Liver (tissue), 3 donors: ENCODE measurements at regions not wholly inside any gene's neighbourhood (a gene's known extent, or its start where the extent isn't known, plus 50 kb on each side); places are given as distances from the start of the nearest gene placed in this dataset.

ENCODE experiments used
- CTCF ChIP-seq: fragments of 150-350 bp; IDR thresholded peaks from 2 replicates; pipeline ENCODE4 v1.5.1; 2017; ENCODE audit warnings: improper control_type of control experiment, low read depth, low read length; ENCODE audit not compliant: missing input control
- GABPA ChIP-seq, 2 donors: IDR thresholded peaks in 1 of 2; conservative IDR thresholded peaks in 1 of 2; 2 replicates each; pipeline ENCODE4 v1.6.1; 2016; ENCODE audit warnings: antibody characterized with exemption in 2 of 2, mild to moderate bottlenecking in 1 of 2, moderate library complexity in 1 of 2
- HNF4G ChIP-seq: IDR thresholded peaks from 2 replicates; pipeline ENCODE4 v1.6.1; 2016; ENCODE audit warnings: antibody characterized with exemption
- JUND ChIP-seq, 2 donors: IDR thresholded peaks; 2 replicates each; pipeline ENCODE4 v1.6.1; 2016; ENCODE audit warnings: antibody characterized with exemption in 2 of 2
- MAX ChIP-seq: IDR thresholded peaks from 2 replicates; pipeline ENCODE4 v1.6.1; 2016; ENCODE audit warnings: antibody characterized with exemption
- SP1 ChIP-seq: IDR thresholded peaks from 2 replicates; pipeline ENCODE4 v1.6.1; 2018; ENCODE audit warnings: antibody characterized with exemption, mild to moderate bottlenecking
- ZBTB33 ChIP-seq: IDR thresholded peaks from 2 replicates; pipeline ENCODE4 v1.6.1; 2016; ENCODE audit warnings: antibody characterized with exemption
- donor health status: healthy.
- donor health status: healthy.

GRCh38 chr11:38900211-38900610 is 2302.2 kb upstream of the RAG2 start:
- TF ChIP-seq CTCF (no peak), ZBTB33 (no peak), GABPA (IDR thresholded peaks at IDR 0.05 in 1 of 2, conservative IDR thresholded peaks at IDR 0.05 in 1 of 2) (no peak), MAX (no peak), SP1 (no peak), HNF4G (no peak), JUND (IDR thresholded peaks at IDR 0.05) (no peak)
